CD4-positive, alpha-beta T cell treated with Interferon alpha-2 for 1 hour (primary cell): ENCODE measurements at regions not wholly inside any gene's neighbourhood (a gene's known extent, or its start where the extent isn't known, plus 50 kb on each side); places are given as distances from the start of the nearest gene placed in this dataset.
"Not testable (repeated sequence)": the region's sequence is repeated elsewhere in the genome, so short reads cannot be mapped to it uniquely, and the experiment has no call there.

Experiments used
- DNase-seq, 2 donors: peaks; one replicate each; pipeline ENCODE4 v3.0.0-alpha.2; 2020 to 2022

DNA sequence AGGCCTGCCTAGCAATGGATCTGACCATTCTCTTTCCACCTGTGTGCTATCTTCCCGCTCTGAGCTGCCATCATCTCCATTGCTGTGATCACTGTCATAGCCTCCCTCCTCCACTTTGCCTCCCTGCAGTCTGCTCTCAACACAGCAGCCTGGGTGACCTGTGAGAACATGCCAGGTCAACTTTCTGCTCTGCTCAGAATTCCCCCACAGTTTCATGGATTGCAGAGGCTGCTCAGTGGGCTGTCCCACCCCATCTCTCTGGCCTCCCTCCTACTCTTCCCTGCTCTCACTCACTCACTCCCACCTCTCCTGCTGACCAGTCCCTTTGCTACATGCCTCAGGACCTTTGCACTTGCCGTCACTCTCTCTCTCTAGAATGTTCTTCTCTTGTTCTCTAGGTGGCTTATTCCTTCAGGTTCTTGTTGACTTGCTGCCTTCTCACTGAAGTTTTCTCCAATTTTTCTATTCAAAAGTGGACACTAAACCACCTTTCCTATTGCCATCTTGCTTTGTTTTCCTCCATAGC, 159.9 kb downstream of the CD83 start:
- DNase-seq: no peak

DNA sequence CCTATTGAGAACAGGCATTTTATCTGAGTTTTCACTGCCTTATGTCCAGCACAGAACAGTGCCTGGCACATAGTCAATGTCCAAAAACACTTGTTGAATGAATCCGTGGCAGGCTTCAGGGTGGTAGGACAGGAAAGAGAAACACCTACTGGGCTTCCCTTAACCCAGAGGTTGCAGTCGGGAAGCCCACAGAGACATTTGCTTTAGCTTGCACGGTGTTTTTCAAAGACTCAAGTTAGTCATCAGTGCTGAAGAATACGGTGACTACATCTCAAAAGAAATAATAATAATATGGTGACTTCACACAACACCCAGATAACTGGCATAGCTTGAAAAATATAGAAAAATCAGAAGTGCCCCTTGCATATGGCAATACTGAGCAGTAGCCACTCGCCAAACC, 160.4 kb downstream of the CD83 start:
- DNase-seq: no peak

DNA sequence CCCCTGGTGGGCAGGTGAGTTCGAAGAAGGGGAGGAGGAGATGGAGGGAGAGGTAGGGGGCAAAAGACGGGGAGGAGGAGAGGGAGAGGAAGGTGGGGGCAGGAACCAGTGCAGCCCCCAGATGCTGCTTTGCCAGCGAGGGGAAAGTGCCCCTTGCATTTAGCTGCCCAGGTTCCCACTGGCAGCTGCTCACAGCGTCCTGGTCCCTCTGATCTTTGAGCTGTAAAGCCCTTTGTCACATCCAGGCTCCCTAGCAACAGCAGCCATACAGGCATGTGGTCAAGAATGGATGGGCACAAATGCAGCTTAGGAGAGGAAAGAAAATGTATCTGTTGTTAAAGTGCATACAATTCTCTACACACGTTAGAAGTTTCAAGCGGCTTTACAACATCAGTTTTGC, 160.9 kb downstream of the CD83 start:
- DNase-seq: no peak

DNA sequence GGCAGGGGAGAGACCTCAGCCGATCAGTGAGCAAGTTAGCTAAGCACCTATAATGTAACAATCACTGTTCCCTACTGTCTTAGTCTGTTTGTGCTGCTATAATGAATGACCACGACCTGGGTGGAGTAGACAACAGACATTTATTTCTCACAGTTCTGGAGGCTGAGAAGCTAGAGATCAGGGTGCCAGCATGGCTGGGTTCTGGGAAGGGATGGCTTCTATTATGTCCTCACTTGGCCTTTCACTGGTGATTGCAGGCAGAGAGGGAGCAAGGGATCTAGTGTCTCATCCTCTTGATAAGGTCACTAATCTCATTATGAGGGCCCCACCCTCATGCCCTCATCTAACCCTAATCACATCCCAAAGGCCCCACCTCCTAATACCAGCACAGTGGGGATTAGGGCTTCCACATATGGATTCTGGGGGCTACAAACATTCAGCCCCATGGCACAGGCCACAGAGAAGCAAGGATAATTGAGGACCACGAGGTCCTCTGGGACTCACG, 162.5 kb downstream of the CD83 start:
- DNase-seq: no peak

DNA sequence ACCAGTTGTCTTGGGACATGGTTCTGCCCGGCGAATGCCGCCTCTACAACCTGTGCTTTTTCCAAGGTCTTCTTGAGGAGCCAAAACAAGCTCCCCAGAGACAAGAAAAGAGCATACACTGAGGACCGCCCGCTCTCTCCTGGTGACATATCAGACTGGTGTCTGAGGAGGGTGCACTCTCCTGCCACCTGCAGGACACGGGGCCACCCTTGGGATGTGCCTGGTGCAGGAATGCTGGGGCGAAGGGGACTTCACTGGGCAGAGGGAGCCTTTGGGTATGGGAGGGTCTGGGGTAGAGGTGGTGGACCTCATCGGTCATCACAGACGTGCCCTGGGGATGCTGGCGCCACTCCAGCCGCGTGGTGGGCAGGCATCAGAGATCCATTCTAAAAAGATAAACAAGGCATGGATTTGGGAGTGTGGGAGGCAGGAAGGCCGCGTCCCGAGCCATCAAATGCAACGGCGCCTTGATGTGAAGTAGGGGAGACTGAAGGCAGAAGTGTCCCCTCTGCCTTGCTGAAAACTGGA, 163.3 kb downstream of the CD83 start:
- DNase-seq: no peak

DNA sequence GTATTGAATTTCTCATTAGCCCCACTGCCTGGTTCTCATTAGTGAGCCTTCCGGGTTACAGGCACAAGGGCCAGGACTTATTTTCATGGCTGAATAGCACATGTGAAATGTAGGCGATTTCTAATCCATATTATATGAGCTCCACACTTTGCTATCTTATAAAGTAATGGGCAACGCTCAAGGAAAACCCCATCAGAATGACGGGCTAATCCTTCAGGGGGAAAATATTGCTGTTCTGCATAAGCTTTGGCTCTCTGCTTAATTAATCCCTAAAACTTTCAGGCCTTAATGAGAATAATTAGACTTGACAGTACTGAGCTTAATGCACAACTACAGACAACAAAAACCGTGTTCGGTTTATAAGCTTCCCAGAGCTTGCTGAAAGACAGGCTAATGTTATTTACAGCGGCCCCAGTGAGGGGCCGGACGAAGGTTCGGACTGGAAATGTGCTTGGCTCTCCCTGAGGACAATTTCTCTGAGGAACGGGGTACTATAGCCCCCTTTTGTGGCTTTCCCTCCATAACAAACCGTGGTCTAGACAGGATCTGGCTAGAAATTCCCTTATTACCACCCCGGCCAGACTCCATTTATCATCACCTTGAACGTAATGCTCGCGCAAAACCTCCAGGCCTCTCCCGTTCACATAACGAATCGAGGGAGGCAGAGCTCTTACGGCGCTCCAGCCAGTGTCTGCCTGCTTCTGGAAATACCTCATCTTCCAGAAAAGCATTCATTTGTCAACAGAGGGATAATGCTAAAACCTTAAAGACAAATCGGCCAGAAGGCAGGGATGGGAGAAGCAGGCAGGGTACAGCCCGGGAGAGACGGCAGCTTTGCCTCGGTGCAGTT, 164.5 kb downstream of the CD83 start:
- no peak for DNase-seq

DNA sequence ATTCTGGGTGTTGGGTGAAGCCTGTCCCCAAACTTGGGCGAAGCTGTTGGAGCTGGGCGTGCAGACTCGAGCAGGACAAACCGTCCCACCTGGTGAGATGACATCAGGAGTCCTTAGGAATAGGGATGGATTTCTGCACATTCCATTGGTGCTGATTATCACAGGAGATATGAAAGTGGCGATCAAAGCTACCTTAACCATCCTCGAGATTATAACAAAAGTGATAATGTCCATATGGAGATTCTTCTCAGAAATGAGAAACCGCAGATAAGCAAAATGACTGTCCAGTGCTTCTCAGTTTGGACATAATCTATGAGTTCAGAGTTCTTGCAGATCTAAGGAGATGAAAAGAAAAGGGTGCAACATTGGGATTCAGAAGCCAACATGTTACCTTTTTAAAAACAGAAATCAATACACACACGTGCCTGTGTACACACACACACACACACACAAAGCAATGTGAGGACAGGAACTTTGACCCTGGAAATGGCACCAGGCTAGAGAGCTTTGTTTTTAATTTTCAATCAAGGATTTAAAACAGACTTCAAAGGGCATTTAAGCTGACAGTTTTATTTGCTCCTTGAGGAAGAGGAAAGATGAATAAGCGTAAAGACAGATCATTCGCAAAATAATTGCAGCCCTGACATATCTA, 165.4 kb downstream of the CD83 start:
- no peak for DNase-seq

DNA sequence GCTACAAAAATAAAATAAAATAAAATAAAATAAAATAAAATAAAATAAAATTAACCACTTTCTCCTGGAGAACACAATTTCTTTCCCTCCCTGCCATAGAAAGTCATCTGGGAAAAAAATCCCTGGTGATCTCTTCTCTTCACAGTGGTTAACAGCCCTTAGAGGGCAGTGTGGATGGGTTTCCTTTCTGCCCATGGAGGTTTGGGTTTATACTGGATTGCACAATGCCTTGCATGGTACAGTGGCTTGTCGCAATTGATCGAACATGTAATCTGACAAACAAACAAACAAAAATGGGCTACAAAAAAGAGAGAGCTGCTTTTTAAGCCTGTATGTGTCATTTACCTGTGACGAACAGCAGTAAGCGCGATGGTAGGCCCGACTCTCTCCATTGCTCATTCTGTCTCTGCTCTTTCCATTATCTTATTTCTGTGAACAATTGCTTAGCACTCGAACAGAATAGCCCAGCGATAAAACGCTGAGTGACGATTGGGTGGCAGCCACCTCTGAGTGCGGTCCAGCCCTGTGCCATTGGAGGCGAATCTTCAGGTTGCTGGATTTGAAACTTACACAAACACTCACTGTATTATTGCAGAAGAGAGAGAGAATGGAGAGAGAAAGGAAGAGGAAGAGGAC, 166.1 kb downstream of the CD83 start:
- DNase-seq: no peak

DNA sequence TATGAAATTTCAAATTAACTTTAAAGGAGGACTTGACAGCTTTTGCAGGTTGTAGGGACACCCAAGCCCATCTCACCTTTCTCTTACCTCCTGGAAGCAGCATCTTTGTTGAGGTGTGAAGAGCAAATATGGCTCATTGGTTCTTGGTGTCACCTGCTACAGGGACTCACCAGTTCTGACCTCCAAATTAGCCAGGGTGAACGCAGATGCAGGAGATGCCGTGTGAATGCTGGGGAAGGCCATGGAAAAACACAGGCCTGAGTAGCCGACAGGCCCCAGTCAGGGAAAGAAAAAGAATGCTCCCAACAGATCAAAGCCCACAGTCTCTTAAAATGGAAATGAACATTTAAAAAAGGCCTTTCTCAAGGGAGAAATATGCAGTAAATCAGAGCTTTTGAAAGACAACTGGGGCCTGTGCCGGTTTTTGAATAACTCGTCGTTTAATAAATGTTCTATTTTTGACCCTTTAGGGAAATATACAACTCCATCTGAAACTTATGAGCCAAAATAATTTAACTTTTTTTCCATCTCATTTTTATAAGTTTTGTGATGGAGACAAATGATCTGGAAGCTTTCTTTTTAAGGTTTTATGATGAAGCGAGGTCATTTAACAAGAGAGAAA, 167.5 kb downstream of the CD83 start:
- no peak for DNase-seq

DNA sequence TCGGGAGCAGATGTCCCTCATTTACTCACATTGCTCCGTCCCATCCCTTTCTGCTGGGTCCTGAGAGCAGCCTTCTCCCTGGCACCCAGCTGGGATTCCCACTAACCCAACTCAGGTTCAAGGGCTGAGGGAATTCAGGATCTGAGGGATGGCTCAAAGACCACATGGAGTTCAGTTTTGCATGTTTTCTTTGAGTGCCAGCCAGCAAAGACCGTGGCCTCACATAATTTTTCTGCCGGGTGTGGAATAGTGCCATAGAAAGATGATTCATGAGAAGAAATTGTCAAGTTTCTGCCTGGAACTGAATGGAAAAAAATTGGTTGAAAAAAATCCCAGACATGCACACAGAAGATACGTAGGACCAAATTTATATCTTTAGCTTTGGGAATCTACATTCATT, 168.6 kb downstream of the CD83 start:
- DNase-seq: no peak

DNA sequence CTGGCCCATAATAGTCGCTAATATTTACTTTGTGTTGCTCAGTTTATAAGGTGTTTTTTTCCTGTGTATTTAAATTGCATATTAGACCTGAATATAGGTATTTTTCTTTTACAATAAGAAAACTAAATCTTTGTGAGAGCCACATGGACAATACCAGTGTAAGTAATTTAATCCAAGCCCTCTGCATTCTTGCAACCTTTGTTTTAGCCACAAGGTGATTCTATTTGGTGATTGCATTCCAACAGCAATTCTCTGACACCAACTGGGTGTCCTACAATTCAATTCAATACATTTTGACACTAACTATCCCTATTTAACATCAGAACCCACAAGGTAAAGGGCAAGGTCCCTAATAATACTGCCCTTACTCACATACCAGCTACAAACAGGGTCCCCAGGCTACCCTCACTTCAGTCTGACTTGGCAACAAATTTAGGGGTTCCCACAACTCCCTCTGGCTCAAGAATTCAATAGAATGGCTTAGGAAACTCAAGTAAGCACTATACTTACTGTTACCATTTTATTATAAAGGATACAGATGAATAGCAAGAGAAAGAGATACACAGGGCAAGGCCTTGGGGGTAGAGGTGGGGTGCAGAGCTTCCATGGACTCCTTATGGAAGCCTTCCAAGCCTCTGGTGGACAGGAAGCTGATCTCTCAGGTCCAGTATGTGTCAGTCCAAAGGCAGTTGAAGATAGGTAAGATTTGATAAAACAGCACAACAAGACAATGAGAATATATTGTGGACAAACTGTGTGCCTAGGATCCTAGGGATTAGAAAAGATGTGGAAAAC, 169.3 kb downstream of the CD83 start:
- DNase-seq: no peak

DNA sequence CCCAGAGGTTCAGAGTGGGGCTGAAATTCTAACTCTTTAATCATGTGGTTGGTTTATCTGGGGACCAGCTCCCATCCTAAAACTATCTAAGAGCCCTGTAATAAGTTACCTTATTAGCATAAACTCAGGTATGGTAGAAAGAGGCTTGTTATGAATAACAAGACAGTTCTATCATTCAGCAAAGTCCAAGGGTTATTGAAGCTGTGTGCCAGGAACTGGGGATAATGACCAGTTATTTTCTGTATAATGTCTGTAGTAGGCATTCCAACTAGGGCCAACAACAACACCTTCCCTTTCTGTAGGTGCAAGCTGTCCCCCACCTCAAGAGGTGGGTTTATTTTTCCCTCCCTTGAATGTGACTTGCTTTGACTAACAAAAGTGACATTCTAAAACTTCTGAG, 170.1 kb downstream of the CD83 start:
- DNase-seq: no peak

DNA sequence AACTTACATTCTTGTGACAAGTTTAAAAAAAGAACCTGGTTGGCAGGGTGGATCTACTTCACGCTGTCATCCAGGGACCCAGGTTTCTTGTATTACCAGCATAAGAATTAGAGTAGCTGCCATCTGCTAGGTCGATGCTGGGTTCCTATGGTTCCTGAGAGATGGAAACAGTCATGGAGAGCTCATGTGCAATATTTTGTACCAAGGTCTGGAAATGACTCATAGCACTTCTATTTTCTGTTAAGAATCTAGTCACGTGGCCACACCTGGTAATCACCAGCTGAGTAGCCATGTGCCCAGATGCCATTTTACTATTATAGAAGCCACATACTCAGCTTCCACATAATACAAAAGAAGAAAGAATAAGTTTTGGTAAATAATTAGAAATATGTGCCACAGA, 171.3 kb downstream of the CD83 start:
- no peak for DNase-seq

DNA sequence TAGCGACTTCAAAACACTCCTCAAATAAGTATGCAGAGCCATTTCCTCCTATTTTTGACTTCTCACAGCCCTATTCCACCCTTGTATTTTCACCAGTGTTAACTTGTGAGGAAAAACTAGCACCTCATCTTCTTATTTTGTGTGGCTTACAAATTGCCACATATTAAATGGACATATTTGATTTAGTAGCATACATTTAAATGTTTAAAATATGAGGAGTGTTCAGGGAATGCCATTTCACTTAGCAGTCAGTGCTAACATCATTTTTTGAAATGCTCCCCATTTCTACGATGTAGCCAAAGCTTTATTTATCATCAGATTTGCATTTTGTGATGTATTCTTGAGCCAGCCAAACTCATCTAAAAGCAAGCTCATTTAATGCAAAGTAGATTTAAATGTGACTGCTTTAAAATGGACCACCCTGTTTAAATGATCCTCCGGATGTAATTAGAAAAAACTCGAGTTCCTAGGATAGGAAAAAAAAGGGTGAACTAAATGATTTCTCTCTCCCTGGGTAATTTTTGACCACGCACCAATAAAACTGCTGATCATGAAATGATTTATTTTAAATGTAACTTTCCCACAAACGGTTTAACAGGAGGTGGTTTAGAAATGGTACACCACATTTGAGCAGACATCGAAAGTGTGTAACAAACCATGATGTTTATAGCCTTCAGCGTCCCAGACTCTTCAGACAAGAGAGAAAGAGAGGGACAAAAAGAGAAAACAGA, 172.6 kb downstream of the CD83 start:
- no peak for DNase-seq

DNA sequence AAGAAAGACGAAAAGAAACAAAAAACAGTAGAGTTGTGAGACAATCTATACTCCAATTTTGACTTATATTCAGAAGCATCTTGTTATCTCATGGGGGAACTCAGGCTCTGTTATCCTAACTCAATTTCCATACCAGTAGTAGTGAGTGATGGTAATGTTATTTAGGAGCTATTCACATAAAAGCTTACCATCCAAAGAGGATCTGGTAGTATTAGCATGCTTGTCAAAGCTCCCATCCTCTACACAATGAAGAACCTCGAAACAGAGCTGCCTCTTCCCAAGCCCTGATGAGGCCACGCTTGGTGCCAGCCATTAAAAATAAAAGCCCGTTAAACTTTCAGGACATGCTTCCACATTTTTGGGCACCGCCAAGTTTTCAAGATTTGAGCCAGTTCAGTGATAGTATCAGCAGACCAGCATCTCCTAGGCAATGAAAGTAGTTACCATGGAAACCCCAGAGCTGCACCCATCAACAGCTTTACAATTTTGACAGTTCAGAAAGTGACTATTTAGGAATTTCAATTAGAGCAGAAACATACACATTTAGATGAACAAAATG, 173.3 kb downstream of the CD83 start:
- DNase-seq: no peak

DNA sequence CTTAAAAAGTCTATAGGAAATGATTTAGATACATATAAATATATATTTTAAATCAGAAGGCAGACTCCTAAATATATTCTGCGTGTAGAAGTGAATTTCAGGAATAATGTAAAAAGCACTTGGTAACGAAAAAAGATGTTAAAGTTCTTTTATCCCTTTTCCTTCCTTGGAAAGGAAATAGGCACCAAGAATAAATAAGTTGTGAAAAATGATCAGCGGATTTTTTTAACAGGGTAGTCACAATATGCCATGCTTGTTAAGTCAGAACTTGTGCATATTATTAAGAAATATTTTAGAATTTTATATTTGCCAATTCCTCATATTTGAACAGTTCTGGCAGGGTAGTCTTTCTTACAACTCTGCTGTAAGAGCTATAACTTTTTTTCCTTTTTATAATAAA, 173.8 kb downstream of the CD83 start:
- DNase-seq: no peak

DNA sequence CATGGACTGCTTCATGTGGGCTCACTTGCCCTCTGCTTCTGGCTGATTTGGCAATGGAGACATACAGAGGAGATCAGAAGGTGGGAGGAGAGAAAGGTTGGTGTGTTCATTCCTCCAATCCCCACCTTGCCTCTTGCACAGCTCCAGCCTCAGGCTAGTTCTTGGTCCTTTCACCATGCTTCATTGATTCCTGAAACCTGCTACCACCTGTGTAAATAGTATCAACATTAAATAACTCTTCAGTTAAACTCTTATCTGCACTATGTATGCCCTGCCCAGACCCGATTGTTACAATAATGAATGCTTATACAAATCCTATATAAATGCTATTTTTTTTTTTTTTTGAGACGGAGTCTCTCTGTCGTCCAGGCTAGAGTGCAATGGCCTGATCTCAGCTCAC, 174.5 kb downstream of the CD83 start:
- DNase-seq: no peak

DNA sequence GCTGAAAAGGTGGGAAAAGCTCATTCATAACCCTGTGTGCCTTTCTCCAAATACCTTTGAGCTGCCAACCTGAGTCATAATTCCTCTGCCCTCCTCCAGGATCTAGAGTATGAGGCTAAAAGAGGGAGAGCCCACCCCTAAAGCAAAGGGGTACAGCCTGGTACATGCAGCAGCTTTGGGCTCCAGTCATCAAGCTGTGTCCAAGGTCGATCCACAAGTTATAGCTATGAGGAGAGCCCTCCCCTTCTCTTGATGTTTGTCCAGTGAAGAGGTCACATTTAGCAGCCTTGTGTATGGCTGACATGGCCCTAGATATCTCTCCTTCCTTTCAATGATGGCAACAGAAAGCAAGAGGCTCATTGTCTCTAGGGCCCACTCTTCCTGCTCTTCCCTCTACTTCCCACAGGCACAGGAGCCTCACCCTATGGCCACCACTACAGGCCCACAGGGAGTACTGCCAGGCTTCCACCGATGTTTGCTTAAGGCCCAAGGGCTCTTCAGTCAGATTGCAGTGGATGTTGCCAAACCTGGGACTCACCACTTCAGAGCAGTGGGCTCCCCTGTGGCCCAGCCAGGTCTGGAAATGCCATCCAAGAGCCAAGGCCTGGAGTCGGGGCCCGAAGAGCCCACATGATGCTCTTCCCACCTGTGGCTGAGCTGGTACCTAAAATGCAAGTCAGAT, 176.8 kb downstream of the CD83 start:
- DNase-seq: no peak

DNA sequence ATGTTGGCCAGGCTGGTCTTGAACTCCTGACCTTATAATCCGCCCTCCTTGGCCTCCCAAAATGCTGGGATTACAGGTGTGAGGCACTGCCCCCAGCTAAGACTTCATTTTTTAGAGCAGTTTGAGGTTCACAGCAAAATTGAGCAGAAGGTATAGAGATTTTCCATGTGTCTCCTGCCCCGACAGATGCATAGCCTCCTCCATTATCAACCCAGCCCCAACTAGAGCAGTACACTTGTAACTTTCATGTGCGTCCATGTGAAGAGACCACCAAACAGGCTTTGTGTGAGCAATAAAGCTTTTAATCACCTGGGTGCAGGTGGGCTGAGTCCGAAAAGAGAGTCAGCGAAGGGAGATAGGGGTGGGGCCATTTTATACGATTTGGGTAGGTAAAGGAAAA, 179.1 kb downstream of the CD83 start:
- not testable (repeated sequence) for DNase-seq

DNA sequence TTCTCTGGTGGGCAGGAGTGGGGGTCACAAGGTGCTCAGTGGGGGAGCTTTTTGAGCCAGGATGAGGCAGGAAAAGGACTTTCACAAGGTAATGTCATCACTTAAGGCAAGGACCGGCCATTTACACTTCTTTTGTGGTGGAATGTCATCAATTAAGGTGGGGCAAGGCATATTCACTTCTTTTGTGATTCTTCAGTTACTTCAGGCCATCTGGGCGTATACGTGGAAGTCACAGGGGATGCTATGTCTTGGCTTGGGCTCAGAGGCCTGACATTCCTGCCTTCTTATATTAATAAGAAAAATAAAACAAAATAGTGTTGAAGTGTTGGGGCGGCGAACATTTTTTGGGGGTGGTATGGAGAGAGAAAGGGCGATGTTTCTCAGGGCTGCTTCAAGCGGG, 179.5 kb downstream of the CD83 start:
- not testable (repeated sequence) for DNase-seq
